DMS114 treated with DMSO at 0.1 percent for 48 hours (cell line): ENCODE measurements at regions not wholly inside any gene's neighbourhood (a gene's known extent, or its start where the extent isn't known, plus 50 kb on each side); places are given as distances from the start of the nearest gene placed in this dataset.
"Not testable (repeated sequence)": the region's sequence is repeated elsewhere in the genome, so short reads cannot be mapped to it uniquely, and the experiment has no call there.

Source experiments
- DNase-seq: peaks from one replicate; lab custom pipeline; 2025; ENCODE audit not compliant: unreplicated experiment; lab: John Stamatoyannopoulos, UW

DNA sequence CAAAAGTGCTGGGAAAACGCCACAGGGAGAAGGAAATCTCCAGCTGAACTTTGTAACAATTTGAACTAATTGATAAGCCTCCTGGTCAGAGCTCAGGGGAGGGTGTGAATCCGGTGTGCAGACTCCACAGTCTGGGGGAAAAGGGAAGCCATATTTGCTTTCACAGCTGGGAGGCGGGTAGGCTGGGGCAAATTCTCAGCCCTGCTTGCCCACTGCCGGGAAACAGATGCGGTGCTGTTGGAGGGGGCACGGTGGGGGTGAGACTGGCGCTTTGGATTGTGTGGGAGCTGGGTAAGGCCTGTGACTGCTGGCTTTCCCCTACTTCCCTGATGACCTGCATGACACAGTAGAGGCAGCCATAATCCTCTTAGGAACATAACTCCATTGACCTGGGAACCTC, 134.8 kb downstream of the ADCYAP1 start:
- DNase-seq: no peak

GRCh38 chr18:1043039-1043438, 138.4 kb downstream of the ADCYAP1 start:
- DNase-seq: not testable (repeated sequence)

DNA sequence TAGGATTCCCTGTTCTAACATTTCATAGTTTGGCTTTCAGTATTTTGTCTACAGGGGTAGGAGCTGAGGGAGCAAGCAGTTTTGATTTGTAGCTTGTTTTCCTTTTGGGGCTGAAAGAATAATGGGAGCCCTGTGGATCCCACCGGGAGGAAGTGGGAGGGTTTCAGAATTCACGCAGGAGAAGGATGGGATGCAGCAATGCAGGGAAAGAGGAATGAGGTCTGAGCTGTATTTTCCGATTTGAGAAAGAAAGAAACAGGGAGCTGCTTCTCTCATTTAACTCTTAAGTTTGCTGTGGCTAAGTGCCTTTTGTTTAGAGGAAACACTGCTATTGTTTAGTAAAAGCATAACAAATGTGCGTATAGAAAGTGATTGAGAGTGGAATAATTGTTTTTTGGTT, 141.0 kb downstream of the ADCYAP1 start:
- DNase-seq: no peak

- DNase-seq: no peak
Observed at GRCh38 chr18:1047406-1047805, 142.7 kb downstream of the ADCYAP1 start.

GRCh38 chr18:1048032-1048431, 143.4 kb downstream of the ADCYAP1 start:
- DNase-seq: no peak

DNA sequence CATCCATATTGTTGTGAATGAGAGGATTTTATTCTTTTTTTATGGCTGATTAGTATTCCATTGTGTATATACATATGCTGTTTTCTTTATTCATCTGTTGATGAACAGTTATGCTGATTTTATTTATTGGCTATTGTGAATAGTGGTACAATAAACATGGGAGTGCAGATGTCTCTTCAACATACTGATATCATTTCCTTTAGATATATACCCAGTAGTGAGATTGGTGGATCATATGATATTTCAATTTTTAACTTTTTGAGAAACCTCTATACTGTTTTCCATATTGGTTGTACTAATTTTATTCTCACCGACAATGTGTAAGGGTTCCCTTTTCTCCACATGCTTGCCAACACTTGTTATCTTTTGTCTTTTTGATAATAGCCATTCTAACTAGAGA, 144.5 kb downstream of the ADCYAP1 start:
- DNase-seq: no peak

DNA sequence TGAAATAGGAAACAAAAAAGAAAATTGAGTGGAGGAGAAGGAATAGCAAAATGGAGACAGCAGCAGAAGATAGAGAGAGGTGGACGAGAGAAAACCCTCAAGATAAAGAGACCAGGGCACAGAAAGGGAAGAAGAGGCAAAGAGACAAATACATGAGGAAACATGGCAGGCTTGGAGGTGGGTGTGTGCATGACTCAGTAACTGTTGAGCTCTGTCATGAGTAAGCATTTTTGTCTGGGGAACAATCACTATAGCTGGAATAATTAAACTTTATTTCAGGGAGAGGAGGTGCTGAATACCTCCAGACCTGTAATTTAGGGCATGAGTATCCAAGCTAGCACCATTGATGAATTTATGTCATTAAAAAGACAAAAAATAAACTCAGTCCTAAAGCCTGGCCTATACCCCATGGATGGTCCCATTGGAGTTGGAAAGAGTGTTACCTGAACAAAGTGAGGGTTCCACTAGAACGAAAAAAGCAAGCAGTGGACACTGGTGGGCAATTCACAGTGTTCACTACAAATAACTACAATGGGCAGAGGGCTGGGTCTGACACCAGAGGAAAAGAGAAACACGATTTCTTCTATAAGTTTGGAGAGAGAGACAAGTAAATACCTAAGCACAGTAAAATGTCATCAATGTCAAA, 145.5 kb downstream of the ADCYAP1 start:
- no peak for DNase-seq

DNA sequence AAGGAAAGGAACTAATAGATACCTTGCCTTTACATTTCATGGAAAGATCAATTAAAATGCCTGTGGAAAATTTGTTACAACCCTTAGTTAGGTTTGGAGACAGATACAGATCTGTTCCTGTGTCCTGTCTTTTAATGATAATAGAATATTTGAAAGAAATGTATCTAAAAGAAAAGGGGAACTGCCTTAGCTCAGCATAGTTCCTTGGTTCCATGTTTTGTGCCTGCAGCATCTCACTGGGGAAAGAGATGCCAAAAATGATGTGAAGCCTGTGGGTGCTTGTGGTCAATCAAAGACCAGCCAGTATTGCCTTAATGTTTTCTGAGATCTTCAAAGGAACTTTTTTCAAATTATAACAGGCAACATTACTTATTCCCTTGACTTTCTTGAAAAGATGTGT, 147.6 kb downstream of the ADCYAP1 start:
- no peak for DNase-seq

GRCh38 chr18:1053331-1054315, 149.0 kb downstream of the ADCYAP1 start:
- DNase-seq: no peak

DNA sequence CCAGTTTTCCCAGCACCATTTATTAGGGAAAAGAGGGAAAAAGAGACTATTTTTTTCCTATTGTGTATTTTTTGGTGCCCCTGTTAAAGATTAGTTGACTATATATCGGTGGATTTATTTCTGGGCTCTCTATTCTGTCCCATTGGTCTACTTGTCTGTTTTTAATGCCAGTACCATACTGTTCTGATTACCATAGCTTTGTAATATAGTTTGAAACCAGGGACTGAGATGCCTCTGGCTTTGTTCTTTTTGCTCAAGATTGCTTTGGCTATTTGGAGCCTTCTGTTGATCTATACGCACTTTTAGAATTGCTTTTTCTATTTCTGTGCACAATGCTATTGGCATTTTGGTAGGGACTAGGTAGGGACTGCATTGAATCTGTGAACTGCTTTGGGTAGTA, 151.7 kb downstream of the ADCYAP1 start:
- no peak for DNase-seq

- no peak for DNase-seq
Observed at GRCh38 chr18:1057367-1057766, 152.7 kb downstream of the ADCYAP1 start.

GRCh38 chr18:1062588-1062987, 157.9 kb downstream of the ADCYAP1 start:
- DNase-seq: no peak

GRCh38 chr18:1075322-1075721, 170.7 kb downstream of the ADCYAP1 start:
- DNase-seq: no peak

GRCh38 chr18:1075876-1076275, 171.2 kb downstream of the ADCYAP1 start:
- DNase-seq: no peak

DNA sequence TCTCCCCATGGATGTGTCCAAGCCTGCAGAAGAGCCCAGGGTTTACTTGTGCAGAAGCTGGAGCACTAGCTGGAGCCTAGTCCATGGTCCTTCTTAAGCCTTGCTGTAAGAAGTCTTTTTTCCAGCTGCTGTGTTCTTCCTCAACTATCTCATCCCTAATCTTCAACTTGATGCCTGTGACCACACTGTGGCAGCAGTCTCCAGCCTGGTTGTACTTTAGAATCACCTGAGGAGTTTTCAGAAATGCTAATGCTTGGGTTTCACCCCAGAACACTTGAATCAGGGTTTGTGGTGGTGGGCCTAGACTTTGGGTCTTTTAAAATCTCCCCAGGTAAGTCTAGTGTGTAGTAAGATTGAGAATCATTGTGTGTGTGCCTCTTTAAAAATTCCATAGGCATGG, 173.6 kb downstream of the ADCYAP1 start:
- DNase-seq: no peak

- DNase-seq: not testable (repeated sequence)
Observed at GRCh38 chr18:1083675-1084074, 179.0 kb downstream of the ADCYAP1 start.

GRCh38 chr18:1090758-1091157, 186.1 kb downstream of the ADCYAP1 start:
- DNase-seq: no peak

DNA sequence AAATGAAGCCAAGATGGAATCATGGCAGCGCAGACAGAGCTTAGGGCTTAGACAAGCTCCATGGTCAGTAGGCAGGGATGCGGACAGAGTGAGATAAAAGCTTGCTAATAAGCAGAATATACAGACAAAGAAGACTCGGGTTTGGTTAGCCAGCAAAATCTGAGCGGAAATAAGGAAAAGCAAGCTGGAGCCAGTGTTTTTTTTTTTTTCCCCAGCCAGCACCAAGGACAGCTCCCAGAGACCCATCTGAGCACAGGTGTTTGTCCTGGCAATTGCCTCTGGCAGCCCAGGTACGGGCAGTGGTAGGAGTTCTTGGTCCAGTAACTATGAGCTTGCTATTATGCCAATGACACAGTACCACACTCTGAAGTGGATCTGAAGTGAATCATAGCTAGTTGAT, 187.6 kb downstream of the ADCYAP1 start:
- no peak for DNase-seq

- no peak for DNase-seq
Observed at GRCh38 chr18:1094409-1094808, 189.7 kb downstream of the ADCYAP1 start.

DNA sequence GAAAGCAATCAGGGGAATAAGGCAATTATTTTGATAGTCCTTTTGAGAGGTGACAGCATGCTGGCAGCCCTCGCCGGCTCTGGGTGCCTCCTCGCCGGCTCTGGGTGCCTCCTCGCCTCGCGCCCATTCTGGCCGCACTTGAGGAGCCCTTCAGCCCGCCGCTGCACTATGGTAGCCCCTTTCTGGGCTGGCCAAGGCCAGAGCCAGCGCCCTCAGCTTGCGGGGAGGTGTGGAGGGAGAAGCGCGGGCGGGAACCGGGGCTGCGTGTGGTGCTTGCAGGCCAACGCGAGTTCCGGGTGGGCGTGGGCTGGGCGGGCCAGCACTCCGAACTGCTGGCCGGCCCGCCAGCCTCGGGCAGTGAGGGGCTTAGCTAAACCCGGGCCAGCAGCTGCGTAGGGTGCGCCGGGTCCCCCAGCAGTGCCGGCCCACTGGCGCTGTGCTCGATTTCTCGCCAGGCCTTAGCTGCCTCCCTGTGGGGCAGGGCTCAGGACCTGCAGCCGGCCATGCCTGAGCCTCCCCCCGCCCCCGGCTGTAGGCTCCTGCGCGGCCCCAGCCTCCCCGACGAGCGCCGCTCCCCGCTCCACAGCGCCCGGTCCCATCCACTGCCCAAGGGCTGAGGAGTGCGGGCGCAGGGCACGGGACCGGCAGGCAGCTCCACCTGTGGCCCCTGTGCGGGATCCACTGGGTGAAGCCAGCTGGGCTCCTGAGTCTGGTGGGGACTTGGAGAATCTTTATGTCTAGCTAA, 193.5 kb downstream of the ADCYAP1 start:
- DNase-seq: not testable (repeated sequence)

DNA sequence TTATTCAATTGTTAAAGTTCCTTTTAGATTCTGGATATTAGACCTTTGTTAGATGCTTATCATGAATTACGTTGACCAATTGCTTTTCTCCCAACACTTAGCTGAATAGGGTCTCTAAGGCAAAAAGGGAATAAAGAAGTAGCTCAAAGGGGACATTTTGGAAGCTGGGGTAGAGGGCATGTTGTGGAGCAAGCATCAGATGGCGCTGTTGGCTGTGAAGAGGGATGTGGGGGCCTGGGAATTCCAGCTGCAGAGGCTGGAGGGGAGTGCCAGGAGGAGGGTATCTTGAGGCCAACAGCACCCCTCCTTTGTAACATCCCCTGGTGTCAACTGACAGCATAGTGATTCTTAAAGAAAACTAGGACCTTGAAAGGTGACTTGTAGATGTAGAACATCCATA, 198.2 kb downstream of the ADCYAP1 start:
- DNase-seq: no peak

DNA sequence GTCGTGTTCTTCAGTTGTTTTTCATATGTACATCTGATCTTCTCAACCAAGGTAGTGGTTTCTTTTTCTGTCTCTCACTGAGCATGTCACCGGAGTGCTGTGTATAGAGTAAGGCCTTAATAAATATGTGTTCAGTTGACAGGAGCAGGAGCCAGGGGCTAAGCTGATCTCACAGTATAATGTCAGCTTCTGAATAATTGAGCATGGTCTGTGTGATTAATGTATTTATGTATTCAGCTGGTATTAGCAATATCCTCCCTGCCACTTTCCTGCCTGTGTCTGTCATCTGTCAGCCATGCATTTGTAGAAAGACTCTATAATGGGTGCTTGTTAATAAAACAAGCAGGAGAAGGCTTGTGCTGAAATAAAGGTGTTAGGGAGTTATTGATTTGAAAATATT, 198.9 kb downstream of the ADCYAP1 start:
- DNase-seq: no peak
